IPS-18c (cell line): ENCODE measurements at regions not wholly inside any gene's neighbourhood (a gene's known extent, or its start where the extent isn't known, plus 50 kb on each side); places are given as distances from the start of the nearest gene placed in this dataset.

Experiments
- H3K4me3 ChIP-seq: 2 replicates; pipeline ENCODE4 v1.7.0; 2013; ENCODE audit warnings: low read depth, mild to moderate bottlenecking, low read length, moderate library complexity; ENCODE audit not compliant: insufficient read depth
- H3K9me3 ChIP-seq: one replicate; pipeline ENCODE4 v1.6.1; 2013; ENCODE audit warnings: mild to moderate bottlenecking, low read length, moderate library complexity; ENCODE audit not compliant: control insufficient read depth, insufficient read depth

GRCh38 chr20:57023007-57023406, 243.4 kb downstream of the BMP7 start:
- Histone ChIP-seq H3K4me3 (no peak overlapping the region), H3K9me3 (no peaks in the 10 kb centered on the region)

DNA sequence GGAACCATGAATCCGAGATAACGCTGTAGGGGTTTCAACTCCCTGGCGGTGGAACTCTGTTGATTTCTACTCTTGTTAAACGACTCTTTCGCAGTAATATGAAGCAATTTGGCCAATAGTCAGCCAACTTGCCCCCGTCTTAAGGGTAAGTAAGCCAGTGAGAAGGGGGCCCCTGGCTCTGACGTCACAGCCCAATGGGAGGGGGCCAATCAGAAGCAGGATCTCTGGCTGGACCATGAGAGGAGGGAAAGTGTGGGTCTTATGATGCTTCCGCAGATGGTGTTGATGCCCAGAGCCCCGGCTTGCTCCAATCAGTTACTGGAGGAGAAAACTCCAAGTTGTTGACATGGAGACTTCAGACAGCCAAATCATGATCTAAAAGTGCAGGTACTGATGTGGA, 242.4 kb downstream of the BMP7 start:
- no peaks in the 10 kb centered on the region for H3K9me3 ChIP-seq
- H3K4me3 ChIP-seq: no peak overlapping the region

DNA sequence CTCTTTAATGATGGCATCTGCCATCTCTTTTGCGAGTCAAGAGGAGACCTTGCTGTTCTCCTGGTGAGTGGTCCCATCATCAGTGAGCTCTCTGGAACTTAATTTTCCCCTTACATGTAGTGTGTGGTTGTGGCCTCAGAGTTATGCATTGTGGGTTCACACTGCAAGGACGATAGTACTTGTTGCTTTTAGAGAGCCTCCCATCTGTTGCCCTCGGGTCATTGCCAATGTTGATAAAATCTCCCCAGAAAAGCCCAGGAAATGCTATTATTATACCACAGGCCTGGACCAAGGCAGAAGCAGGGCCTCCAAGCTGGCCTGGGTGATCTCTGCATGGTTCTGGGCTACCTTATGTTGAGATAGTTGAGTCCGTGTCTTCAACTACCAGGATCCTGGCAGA, 241.6 kb downstream of the BMP7 start:
- Histone ChIP-seq H3K9me3 (no peaks in the 10 kb centered on the region), H3K4me3 (no peak overlapping the region)

GRCh38 chr20:57025261-57025660, 241.2 kb downstream of the BMP7 start:
- Histone ChIP-seq H3K4me3 (no peak overlapping the region), H3K9me3 (no peaks in the 10 kb centered on the region)

DNA sequence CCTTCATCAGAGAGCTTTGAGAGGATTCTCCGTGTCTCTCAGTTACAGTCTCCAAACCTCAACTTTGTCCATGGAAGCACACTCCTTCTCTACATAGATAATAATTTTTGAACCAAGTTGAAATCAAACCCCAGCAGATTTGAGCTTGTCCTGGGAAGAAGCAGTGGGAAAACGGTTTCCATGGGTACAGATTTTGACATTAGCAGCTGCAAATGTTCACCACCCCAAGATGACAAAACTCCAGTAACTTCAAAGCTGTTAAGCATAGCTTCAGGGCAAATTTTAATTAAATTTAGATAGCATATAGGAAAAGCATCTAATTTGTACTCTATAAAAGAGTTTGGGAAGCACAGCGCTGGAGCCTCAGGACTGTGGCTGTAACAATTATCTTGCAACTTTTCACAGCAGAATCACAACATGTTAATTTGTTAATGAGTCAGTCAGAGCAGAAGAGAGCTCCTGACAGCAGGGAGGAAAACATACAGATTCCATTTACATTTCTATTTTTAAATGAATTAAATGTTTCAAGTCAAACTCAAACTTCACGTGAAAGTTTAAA, 240.7 kb downstream of the BMP7 start:
- no peak overlapping the region for H3K4me3 ChIP-seq
- H3K9me3 ChIP-seq: no peaks in the 10 kb centered on the region

DNA sequence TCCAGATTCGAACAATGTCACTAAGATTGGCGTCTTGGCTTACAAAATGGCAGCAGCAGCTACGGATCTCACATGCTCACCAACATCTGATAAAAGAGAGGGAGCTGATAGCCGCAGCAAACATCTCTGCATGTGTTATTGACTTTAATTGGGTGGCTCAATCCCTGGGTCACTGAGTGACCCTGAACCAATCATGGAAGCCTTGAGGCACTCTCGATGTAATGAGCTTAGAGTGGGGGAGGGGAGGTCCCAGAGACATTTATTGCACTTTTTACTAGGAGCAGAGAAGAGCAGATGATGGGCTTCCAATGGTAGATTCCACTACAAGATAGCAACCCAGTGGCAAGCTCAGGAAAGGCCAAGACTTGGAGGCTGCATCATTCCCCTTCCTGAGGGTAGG, 238.7 kb downstream of the BMP7 start:
- Histone ChIP-seq H3K9me3 (no peaks in the 10 kb centered on the region), H3K4me3 (no peak overlapping the region)

DNA sequence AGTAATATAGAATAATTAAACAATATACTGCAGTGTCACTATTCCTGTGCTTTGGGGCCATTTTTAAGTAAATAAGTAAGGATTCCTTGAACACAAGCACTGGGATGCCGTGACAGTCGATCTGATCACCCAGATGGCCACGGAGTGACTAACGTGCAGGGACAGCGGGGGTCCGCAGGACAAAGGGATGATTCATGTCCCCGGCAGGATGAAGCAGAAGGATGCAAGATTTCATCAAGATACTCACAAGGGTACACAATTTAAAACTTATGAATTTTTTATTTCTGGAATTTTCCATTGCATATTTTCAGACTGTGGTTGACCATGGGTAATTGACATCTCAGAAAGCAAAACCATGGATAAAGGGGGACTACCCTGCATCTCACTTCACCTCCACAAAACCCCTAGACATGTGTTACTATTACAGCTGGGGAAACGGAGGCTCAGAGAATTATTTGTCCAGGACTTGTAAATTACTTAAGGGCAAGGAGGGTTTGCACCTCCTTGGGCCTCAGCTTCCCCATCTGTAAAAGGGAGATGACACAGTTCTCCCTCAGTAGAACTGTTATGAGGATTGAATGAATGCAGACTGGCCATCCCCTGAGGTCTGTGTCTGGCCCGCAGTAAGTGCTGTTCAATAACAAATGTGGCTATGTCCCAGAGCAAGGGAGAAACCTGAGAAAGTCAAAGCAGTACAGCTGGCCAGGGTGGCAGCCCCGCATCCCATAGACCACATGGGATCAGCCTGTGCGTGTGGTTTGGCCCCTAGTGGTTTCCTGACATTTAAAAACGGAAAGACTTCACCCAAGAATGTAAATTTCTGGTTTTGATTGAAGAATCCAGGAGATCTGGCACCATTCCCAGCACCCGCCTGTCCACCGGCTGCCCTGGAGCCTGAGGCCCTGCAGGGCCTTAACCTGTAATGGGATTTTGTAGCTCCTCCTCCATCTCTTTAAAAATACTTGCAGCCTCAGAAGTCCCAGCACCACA, 235.5 kb downstream of the BMP7 start:
- Histone ChIP-seq H3K4me3 (no peak overlapping the region), H3K9me3 (peaks cover 5% of the 10 kb centered on the region)

GRCh38 chr20:57031867-57032355, 234.5 kb downstream of the BMP7 start:
- H3K4me3 ChIP-seq: no peak overlapping the region

DNA sequence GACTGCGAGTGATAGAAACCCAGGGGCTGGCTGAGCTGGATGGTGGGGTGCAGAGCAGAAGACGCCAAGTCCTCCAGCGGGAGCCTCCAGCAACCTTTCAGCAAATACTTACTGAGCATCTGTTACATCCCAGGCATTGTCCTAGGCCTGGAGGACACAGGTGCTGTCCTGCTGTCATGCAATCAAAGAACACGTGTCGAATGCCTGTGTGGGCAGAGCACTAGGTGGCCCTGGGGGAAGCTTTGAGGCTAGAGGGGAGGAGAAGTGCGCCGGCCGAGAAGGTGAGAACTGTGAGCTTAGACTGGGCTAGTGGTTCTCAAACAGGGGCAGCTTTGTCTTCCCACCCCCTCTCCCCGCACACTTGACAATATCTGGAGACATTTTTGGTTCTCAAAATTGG, 233.6 kb downstream of the BMP7 start:
- H3K4me3 ChIP-seq: no peak overlapping the region
- H3K9me3 ChIP-seq: peaks cover 5% of the 10 kb centered on the region

More at GRCh38 chr20:57031867-57032355, 234.5 kb downstream of the BMP7 start:
- peaks cover 5% of the 10 kb centered on the region for H3K9me3 ChIP-seq

DNA sequence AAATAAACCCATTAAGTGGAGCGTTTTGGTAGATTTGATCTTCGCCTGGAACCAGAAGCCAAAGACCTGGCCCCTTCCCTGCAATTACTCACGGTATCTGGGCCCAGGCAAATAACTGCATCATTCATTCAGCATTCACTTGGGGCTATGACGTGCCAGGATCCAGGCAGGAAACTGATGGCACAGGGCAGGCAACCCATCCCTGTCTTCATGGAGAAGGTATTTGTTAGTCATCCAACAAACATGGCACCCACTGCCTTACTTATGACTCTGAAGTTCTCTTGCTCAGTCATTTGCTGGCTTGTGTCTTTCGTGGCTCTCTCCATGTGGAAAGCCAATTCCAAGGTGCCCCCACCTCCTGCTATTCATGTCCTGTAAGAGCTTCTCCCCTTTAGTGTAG, 232.4 kb downstream of the BMP7 start:
- Histone ChIP-seq H3K4me3 (no peak overlapping the region), H3K9me3 (peaks cover 5% of the 10 kb centered on the region)

- Histone ChIP-seq H3K4me3 (no peak overlapping the region), H3K9me3 (peaks cover 5% of the 10 kb centered on the region)
Measured at GRCh38 chr20:57037689-57038088, 228.8 kb downstream of the BMP7 start.

DNA sequence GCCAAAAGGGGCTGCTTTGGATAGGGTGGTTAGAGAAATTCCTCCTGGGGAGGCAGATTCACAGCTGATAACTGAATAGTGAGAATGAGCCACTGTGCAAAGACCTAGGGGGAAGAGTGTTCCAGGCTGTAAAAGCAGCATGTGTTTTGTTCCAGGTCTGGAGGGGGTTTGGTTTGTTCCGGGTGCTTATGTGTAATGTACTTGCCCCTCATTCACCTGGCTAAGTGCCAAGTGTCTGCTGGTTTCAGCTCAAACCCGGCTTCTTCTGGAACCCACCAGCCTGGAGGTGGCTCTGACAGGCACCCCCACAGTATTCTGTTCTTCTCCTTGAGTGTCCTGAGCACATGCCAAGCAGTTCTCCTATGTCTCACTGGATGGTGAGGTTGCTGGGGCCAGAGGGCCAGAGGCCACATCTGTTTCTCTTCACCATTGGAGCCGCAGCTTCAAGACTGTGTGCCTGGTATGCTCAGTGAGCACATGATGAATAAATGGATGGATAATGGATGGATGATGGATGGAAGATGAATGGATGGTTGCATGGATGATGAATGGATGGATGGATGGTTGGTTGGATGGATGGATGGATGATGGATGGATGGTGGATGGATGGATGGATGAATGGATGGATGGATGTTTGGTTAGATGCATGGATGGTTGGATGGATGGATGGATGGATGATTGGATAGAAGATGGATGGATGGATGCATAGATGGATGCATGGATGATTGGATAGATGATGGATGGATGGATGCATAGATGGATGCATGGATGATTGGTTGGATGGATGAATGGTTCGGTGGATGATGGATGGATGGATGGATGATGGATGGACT, 227.6 kb downstream of the BMP7 start:
- H3K4me3 ChIP-seq: no peak overlapping the region

GRCh38 chr20:57040466-57040865, 226.0 kb downstream of the BMP7 start:
- H3K9me3 ChIP-seq: no peaks in the 10 kb centered on the region
- H3K4me3 ChIP-seq: no peak overlapping the region

More for the DNA sequence above, 227.6 kb downstream of the BMP7 start:
- H3K9me3 ChIP-seq: peaks cover 5% of the 10 kb centered on the region

DNA sequence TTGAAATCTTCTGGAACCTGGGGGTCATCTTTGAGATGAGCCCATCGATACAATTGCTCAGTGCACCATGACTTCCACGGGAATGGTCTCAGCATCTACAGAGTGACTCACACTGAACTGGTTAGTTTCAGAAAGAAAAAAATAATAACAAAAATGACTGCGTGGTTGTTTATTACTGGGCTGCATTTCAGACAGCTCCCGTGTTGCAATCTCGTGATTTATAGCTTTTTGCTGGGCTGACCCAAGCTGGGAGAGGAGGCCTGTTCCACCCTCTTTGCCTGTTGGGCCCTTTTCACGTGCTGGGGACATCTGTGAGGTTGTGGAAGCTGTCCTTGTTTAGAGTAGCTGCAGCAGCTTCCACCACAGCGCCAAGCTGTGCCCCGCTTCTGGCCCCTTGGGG, 225.5 kb downstream of the BMP7 start:
- Histone ChIP-seq H3K4me3 (no peak overlapping the region), H3K9me3 (no peaks in the 10 kb centered on the region)

DNA sequence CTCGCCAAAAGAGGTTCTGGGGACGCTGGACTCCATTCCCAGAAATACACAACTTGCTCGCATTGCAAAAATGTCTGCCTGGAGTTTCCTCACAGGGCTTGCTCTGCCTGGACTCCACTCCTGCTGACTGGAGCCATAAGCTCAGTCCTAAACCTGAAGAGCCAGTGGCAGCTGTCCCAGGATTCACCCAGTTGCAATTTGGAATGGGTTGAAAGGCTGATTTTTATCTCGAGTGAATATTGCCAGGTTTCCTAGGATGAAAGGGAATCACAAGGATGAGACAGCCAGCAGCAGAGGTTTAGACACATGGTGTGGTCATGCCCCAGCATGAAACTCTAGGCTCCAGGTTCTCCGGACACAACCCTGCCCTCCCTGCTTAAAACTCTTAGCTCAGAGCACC, 223.3 kb downstream of the BMP7 start:
- Histone ChIP-seq H3K4me3 (no peak overlapping the region), H3K9me3 (no peaks in the 10 kb centered on the region)

DNA sequence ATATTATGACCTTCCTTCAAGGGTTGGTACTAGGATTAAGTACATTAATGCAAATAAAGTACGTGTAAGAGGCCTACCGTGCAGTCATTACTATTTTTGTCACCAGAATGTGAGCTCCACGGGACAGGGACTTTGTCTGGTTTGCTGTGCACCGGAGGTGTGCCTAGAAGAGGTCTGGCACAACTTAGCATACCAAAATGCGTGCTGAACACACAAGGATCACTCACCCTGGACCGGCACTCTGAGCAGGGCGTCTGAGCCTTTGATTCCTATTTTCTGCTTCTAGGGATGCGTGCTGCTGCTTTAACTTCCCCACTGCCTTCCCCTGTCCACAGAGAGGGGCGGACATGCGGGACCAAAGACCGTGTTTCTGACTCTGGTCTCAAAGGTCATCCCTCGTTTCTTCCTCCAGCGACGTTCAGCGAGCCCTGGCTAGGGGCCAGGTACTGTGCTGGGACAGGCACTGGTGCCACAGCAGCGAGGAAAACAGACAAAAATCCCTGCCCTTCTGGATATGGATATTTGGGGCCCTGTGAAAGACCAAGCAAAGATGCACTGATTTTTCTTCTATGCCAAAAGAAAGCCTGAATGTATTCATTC, 222.7 kb downstream of the BMP7 start:
- H3K9me3 ChIP-seq: no peaks in the 10 kb centered on the region
- no peak overlapping the region for H3K4me3 ChIP-seq
